Heart right ventricle (tissue), 16 donors: ENCODE measurements at regions not wholly inside any gene's neighbourhood (a gene's known extent, or its start where the extent isn't known, plus 50 kb on each side); places are given as distances from the start of the nearest gene placed in this dataset.

Experiments
- ATAC-seq, 8 donors: fragments of 200-7000 bp; cut with Tn5 transposase; one replicate each; pipeline ENCODE4 v1.9.1; 2020; ENCODE audit warnings: mild to moderate bottlenecking in 8 of 8, moderate library complexity in 8 of 8, moderate number of reproducible peaks in 1 of 8
- DNase-seq, 2 donors: peaks; one replicate each; pipeline ENCODE4 v3.0.0-alpha.2; 2020
- H3K27ac ChIP-seq, 10 donors: fragments of 200-600 bp; sonication (generic) in 2 of 10; one replicate each; pipeline versions ENCODE4 v1.5.0 to v1.8.0; 2020 to 2022; ENCODE audit warnings: mild to moderate bottlenecking in 3 of 10
- H3K27me3 ChIP-seq, 7 donors: fragments of 200-600 bp; one replicate each; pipeline ENCODE4 v1.8.0; 2021 to 2022; ENCODE audit warnings: mild to moderate bottlenecking in 2 of 7
- H3K36me3 ChIP-seq, 9 donors: fragments of 200-600 bp; sonication (generic) in 1 of 9; one replicate each; pipeline versions ENCODE4 v1.5.0 to v1.8.0; 2020 to 2022; ENCODE audit warnings: mild to moderate bottlenecking in 2 of 9
- H3K4me1 ChIP-seq, 9 donors: fragments of 200-600 bp; sonication (generic) in 1 of 9; one replicate each; pipeline versions ENCODE4 v1.5.0 to v1.8.0; 2020 to 2022; ENCODE audit warnings: mild to moderate bottlenecking in 4 of 9
- H3K4me3 ChIP-seq, 10 donors: fragments of 200-600 bp; sonication (generic) in 2 of 10; one replicate each; pipeline versions ENCODE4 v1.5.0 to v1.8.0; 2020 to 2022; ENCODE audit warnings: mild to moderate bottlenecking in 7 of 10, moderate library complexity in 2 of 10
- H3K9me3 ChIP-seq, 11 donors: fragments of 200-600 bp in 10 of 11; sonication (generic) in 2 of 11; one replicate each; pipeline versions ENCODE4 v1.5.0 to v1.8.0; 2013 to 2022; ENCODE audit warnings: mild to moderate bottlenecking in 2 of 11, control low read depth in 1 of 11, moderate library complexity in 1 of 11
- CTCF ChIP-seq, 9 donors: fragments of 200-600 bp; sonication (generic) in 2 of 9; IDR thresholded peaks; one replicate each; pipeline versions ENCODE4 v1.5.0 to v1.8.0; 2021 to 2022; ENCODE audit warnings: antibody characterized with exemption in 9 of 9, mild to moderate bottlenecking in 5 of 9, moderate library complexity in 1 of 9
- WGBS, 2 donors: extraction: QIAGEN DNeasy Blood & Tissue Kit; methylation state at CpG; one replicate each; pipeline ENCODE4 v1.1.7; 2013; ENCODE audit warnings: inconsistent platforms in 1 of 2; 5-methylcytosine and 5-hydroxymethylcytosine counted together
- intact Hi-C, 10 donors: fragments of 100-400 bp; cut with DNase I; formaldehyde crosslinking; loops; one replicate each; pipeline versions ENCODE4 v1.11.1 to v1.14.2; 2022
- donor health status: Arrhythmogenic right ventricular cardiomyopathy.
- donor health status: ischemic (EF 13 %, LVEDD 7.1; RV severe dilation, severe dysfunction).
- donor health status: healthy with polysubstance abuse.
- donor health status: DM: no; HTN: yes; CAD: no.
- donor health status: DM: no; HTN: no; CAD: no.
- donor health status: ischemic (EF 25% LVEDD 6.9; RV normal size, moderate dysfunction).
- donor health status: ischemic (EF 25% LVEDD 5.7; RV mildly dilated, moderate dysfunction).
- donor health status: healthy.
- donor health status: DM: yes; HTN: yes; CAD: no.
- donor health status: Ischemic cardiomyopathy.
- donor health status: ischemic (EF 35%, LVEDD 5.7; RV mildly dilated, moderate dysfunction).
- donor health status: nonischemic (EF 11% LVEDD 7.7; RV severe dilation, severe dysfunction).
- donor health status: DM: yes; HTN: yes; CAD: no.
- donor health status: PGD.
- donor health status: ischemic (EF 29% LVEDD 5.4; RV normal size, mild dysfunction).
- donor health status: nonischemic (EF 23%, LVEDD 6.1; RV moderate dilation, normal function).

GRCh38 chr2:144705328-144706245 is 185.7 kb upstream of the ZEB2 start:
- Histone ChIP-seq H3K36me3 (no peaks in the 10 kb centered on the region), H3K4me3 (no peak overlapping the region), H3K9me3 (no peaks in the 10 kb centered on the region), H3K27me3 (no peaks in the 10 kb centered on the region), H3K4me1 (peaks cover 0 to 53% (median 0%) of the 10 kb centered on the region in 9 donors), H3K27ac (peak overlapping the region in 1 of 10 donors; percentile 88)
- DNase-seq (no peak), ATAC-seq (no peak)
- no peak for TF ChIP-seq CTCF (IDR thresholded peaks at IDR 0.05)
- 87 to 88% methylated on average over 4 of the region's 4 CpGs for WGBS, 2 donors
- intact Hi-C loops, result no loop called here

GRCh38 chr2:144704709-144705095 is 184.8 kb upstream of the ZEB2 start:
- DNase-seq, result no peak
- peaks cover 0 to 57% (median 0%) of the 10 kb centered on the region in 9 donors for H3K4me1 ChIP-seq
- H3K27ac ChIP-seq, result peak overlapping the region in 1 of 10 donors; percentile 88
- ATAC-seq, result no peak
- no peak for TF ChIP-seq CTCF (IDR thresholded peaks at IDR 0.05)
- H3K36me3 ChIP-seq, result no peaks in the 10 kb centered on the region
- 81 to 92% methylated on average over 3 of the region's 3 CpGs for WGBS, 2 donors
- H3K9me3 ChIP-seq, result no peaks in the 10 kb centered on the region
- intact Hi-C loops, result no loop called here
- H3K4me3 ChIP-seq, result no peak overlapping the region
- H3K27me3 ChIP-seq, result no peaks in the 10 kb centered on the region

GRCh38 chr2:144703852-144704708 is 184.2 kb upstream of the ZEB2 start:
- ATAC-seq (peak in 6 of 8 donors; percentile 11 to 79 (median 45)), DNase-seq (peak in 1 of 2 donors; percentile 10)
- Histone ChIP-seq H3K27ac (peak overlapping the region in 1 of 10 donors; percentile 88), H3K27me3 (no peaks in the 10 kb centered on the region), H3K36me3 (no peaks in the 10 kb centered on the region), H3K4me3 (no peak overlapping the region), H3K4me1 (peaks cover 0 to 57% (median 0%) of the 10 kb centered on the region in 9 donors), H3K9me3 (no peaks in the 10 kb centered on the region)
- intact Hi-C loops, result no loop called here
- 69 to 78% methylated on average over 6 of the region's 6 CpGs for WGBS, 2 donors
- no peak for TF ChIP-seq CTCF (IDR thresholded peaks at IDR 0.05)

- peaks cover 0 to 57% (median 0%) of the 10 kb centered on the region in 9 donors for H3K4me1 ChIP-seq
- no peak for TF ChIP-seq CTCF (IDR thresholded peaks at IDR 0.05)
- peak overlapping the region in 3 of 10 donors; percentile 9 to 88 (median 46) for H3K27ac ChIP-seq
- intact Hi-C loops, result no loop called here
- no peaks in the 10 kb centered on the region for H3K36me3 ChIP-seq
- H3K4me3 ChIP-seq, result no peak overlapping the region
- H3K27me3 ChIP-seq, result no peaks in the 10 kb centered on the region
- ATAC-seq, result peak in 6 of 8 donors; percentile 41 to 84 (median 62)
- WGBS, 2 donors, result 91 to 97% methylated on average over 1 of the region's 1 CpG
- no peak for DNase-seq
- H3K9me3 ChIP-seq, result peaks cover 0 to 4% (median 0%) of the 10 kb centered on the region in 11 donors
These were observed 182.1 kb upstream of the ZEB2 start for GRCh38 chr2:144702051-144702450.
